Loucy (cell line): ENCODE measurements at regions not wholly inside any gene's neighbourhood (a gene's known extent, or its start where the extent isn't known, plus 50 kb on each side); places are given as distances from the start of the nearest gene placed in this dataset.

Experiments
- EZH2phosphoT487 ChIP-seq: fragments of 200-600 bp; IDR thresholded peaks from 2 replicates; pipeline ENCODE4 v1.6.1; 2018; ENCODE audit warnings: antibody characterized with exemption, mild to moderate bottlenecking, moderate library complexity, borderline replicate concordance
- TF ChIP-seq, protein P1 (sequence below): fragments of 200-600 bp; sonication (generic); conservative IDR thresholded peaks from 2 replicates; pipeline ENCODE4 v1.5.1; 2014; ENCODE audit warnings: mild to moderate bottlenecking, antibody characterized with exemption, low read length

DNA sequence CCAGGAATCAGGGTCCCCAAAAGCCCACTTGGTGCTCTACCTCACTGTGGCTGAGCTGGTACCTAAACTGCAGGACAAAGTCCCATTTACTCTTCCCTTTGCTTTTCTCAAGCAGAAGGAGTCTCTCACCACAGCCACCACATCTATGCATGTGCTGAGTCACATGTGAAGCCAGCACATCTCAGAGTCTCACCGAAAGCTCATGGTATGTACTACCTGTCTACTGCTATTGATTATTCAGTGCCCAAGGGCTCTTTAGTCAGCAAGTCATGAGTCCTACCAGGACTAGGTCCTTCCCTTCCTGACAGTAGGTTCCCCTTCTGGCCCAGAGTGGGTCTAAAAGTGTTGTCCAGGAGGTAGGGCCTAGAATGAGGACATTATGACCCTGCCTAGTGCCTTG lies 130.7 kb upstream of the NTRK2 start:
- TF ChIP-seq, protein P1, sequence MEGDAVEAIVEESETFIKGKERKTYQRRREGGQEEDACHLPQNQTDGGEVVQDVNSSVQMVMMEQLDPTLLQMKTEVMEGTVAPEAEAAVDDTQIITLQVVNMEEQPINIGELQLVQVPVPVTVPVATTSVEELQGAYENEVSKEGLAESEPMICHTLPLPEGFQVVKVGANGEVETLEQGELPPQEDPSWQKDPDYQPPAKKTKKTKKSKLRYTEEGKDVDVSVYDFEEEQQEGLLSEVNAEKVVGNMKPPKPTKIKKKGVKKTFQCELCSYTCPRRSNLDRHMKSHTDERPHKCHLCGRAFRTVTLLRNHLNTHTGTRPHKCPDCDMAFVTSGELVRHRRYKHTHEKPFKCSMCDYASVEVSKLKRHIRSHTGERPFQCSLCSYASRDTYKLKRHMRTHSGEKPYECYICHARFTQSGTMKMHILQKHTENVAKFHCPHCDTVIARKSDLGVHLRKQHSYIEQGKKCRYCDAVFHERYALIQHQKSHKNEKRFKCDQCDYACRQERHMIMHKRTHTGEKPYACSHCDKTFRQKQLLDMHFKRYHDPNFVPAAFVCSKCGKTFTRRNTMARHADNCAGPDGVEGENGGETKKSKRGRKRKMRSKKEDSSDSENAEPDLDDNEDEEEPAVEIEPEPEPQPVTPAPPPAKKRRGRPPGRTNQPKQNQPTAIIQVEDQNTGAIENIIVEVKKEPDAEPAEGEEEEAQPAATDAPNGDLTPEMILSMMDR = no peak
- no peak for TF ChIP-seq EZH2phosphoT487
